ENCODE measurements at regions not wholly inside any gene's neighbourhood (a gene's known extent, or its start where the extent isn't known, plus 50 kb on each side); places are given as distances from the start of the nearest gene placed in this dataset.

DNA sequence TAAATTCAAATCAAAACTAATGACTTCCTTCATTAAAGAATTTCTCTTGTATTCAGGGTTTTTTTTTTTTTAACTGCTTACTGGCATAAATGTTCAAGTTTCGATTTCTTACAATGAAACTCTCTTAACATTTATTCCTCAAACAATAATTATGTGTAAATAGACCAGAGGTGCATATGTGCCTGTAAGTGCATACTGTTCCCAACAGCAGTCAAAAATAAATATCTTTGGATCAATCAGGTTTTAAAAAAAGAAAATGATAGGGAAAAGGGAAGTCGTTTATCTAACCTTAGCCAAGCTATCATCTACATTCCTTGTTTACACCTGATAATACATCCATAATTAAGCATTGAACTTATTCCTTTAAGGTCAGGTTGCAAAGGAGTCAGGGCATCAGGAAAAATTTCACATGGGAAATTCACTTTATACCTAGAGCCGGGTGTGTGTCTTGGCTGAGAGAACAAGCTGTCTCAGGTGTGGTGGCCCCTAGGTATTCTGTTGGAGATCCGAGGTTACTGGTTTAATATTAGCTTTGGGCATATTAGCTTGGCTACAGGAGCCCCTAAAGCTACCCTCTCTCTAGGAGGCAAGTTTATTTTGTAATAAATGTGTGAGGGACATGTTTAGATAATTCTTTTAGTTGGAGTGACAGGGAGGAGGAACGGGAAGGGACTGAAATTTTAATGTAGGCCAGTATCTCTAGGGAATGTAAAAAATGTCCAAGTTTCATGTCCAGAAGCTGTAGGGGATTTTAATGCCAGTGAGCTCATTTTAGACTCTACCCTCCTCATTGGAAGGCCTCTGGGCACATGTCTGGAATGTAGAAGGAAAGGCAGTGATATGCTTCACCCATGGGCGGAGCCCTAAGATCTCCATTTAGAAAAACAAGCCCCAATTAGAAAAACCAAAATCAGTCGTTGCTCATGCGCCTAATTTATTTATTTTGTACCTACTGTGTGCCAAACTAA lies 327.9 kb upstream of the PROX1 start:
- Histone ChIP-seq H3K27me3 (ENCODE audit: control insufficient read depth, insufficient read depth, low read length) (no peaks in the 10 kb centered on the region), H3K27ac (ENCODE audit: low read depth, low read length) (no peak overlapping the region), H3K9ac (ENCODE audit: low read depth, low read length) (no peak overlapping the region), H3K9me3 (ENCODE audit: control insufficient read depth, insufficient read depth, low read length) (no peaks in the 10 kb centered on the region), H3K4me1 (ENCODE audit: control insufficient read depth, insufficient read depth, low read length) (peaks cover 13% of the 10 kb centered on the region; the same call in 1 of the 2 replicates), H3K4me3 (ENCODE audit: low read depth, low read length) (no peak overlapping the region), H3K36me3 (ENCODE audit: control insufficient read depth, insufficient read depth, low read length) (no peaks in the 10 kb centered on the region)

DNA sequence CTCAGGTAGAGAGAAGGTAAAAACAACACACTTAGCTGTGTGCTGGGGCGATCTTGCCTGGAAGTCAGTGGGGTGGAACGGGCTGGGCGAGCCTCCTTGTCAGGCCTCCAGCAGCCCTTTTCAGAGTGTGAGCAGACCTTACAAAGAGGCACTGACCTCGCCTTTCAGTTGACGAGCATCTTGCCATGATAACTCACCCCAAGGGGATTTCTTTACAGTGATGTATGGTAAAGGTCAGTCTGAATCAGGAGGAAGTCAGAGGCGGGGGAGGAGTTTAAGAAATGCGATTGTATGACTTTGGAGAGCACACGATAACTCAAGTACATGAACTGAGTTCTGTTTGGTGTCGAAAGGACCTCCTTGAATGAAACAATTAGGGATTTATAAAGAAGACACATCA lies 326.5 kb upstream of the PROX1 start:
- no peaks in the 10 kb centered on the region for H3K36me3 ChIP-seq (ENCODE audit: control insufficient read depth, insufficient read depth, low read length)
- H3K4me1 ChIP-seq (ENCODE audit: control insufficient read depth, insufficient read depth, low read length): peaks cover 8% of the 10 kb centered on the region; the same call in 1 of the 2 replicates
- no peak overlapping the region for H3K4me3 ChIP-seq (ENCODE audit: low read depth, low read length)
- no peak overlapping the region for H3K27ac ChIP-seq (ENCODE audit: low read depth, low read length)
- no peaks in the 10 kb centered on the region for H3K27me3 ChIP-seq (ENCODE audit: control insufficient read depth, insufficient read depth, low read length)
- H3K9me3 ChIP-seq (ENCODE audit: control insufficient read depth, insufficient read depth, low read length): no peaks in the 10 kb centered on the region
- no peak overlapping the region for H3K9ac ChIP-seq (ENCODE audit: low read depth, low read length)

DNA sequence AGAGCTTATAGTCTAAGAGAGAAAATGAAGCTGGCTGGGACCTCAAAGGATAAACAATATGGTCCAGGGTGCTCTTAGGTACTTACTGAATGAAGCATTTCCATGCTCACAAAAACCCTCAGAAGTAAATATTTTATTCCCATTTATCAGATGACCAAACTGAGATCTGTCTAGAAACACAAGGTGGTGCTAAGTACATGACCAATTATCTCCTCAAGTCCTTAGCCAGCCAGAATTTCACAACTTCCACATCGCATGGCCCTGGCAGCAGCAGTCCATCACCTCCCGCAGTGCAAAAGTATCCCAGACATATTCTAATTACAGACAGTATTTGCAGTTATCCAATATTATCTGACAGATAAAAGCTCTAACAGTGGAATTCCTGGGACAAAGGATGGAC lies 321.7 kb upstream of the PROX1 start:
- no peak overlapping the region for H3K4me3 ChIP-seq (ENCODE audit: low read depth, low read length)
- H3K9ac ChIP-seq (ENCODE audit: low read depth, low read length): no peak overlapping the region
- peaks cover 10% of the 10 kb centered on the region; the same call in 1 of the 2 replicates for H3K4me1 ChIP-seq (ENCODE audit: control insufficient read depth, insufficient read depth, low read length)
- H3K27me3 ChIP-seq (ENCODE audit: control insufficient read depth, insufficient read depth, low read length): no peaks in the 10 kb centered on the region
- no peaks in the 10 kb centered on the region for H3K36me3 ChIP-seq (ENCODE audit: control insufficient read depth, insufficient read depth, low read length)
- H3K9me3 ChIP-seq (ENCODE audit: control insufficient read depth, insufficient read depth, low read length): no peaks in the 10 kb centered on the region
- H3K27ac ChIP-seq (ENCODE audit: low read depth, low read length): no peak overlapping the region

DNA sequence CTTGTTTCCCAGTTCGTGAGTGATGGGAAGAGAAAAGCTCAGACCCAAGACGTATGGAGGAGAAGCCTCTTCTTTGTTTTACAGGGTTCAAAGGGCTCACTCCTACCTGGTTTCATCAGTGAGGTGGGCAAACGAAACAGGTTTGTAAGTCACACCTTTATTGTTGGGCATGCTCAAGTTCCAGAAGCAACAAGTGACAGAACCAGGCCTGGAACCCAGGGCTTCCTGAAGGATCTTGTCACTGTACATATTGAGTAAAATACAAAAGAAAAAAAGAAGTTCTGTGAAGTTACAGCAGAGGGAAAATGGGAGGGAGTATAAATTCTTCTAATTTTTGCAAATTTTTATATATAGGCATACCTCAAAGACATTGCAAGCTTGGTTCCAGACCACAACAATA lies 320.9 kb upstream of the PROX1 start:
- no peak overlapping the region for H3K27ac ChIP-seq (ENCODE audit: low read depth, low read length)
- peaks cover 10% of the 10 kb centered on the region; the same call in 1 of the 2 replicates for H3K4me1 ChIP-seq (ENCODE audit: control insufficient read depth, insufficient read depth, low read length)
- H3K27me3 ChIP-seq (ENCODE audit: control insufficient read depth, insufficient read depth, low read length): no peaks in the 10 kb centered on the region
- H3K9me3 ChIP-seq (ENCODE audit: control insufficient read depth, insufficient read depth, low read length): no peaks in the 10 kb centered on the region
- H3K9ac ChIP-seq (ENCODE audit: low read depth, low read length): no peak overlapping the region
- H3K36me3 ChIP-seq (ENCODE audit: control insufficient read depth, insufficient read depth, low read length): no peaks in the 10 kb centered on the region
- H3K4me3 ChIP-seq (ENCODE audit: low read depth, low read length): no peak overlapping the region

DNA sequence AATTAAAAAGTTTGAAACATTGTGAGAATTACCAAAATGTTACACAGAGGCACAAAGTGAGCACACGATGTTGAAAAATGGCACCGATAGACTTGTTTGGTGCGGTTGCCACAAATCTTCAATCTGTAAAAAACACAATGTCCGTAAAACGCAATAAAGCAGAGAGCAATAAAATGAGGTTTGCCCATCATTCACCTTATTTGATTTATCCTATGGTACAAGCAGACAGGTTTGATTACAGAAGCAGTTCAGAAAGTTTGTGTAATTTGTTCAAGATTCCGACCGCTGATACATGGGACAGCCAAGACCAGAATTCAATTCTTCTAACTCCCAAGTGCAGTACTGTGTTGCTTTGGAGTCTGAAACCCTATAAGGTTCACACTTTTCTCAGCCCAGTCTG lies 318.3 kb upstream of the PROX1 start:
- Histone ChIP-seq H3K27ac (ENCODE audit: low read depth, low read length) (no peak overlapping the region), H3K9me3 (ENCODE audit: control insufficient read depth, insufficient read depth, low read length) (no peaks in the 10 kb centered on the region), H3K9ac (ENCODE audit: low read depth, low read length) (no peak overlapping the region), H3K4me3 (ENCODE audit: low read depth, low read length) (no peak overlapping the region), H3K36me3 (ENCODE audit: control insufficient read depth, insufficient read depth, low read length) (no peaks in the 10 kb centered on the region), H3K4me1 (ENCODE audit: control insufficient read depth, insufficient read depth, low read length) (peaks cover 10% of the 10 kb centered on the region; the same call in 1 of the 2 replicates), H3K27me3 (ENCODE audit: control insufficient read depth, insufficient read depth, low read length) (no peaks in the 10 kb centered on the region)

DNA sequence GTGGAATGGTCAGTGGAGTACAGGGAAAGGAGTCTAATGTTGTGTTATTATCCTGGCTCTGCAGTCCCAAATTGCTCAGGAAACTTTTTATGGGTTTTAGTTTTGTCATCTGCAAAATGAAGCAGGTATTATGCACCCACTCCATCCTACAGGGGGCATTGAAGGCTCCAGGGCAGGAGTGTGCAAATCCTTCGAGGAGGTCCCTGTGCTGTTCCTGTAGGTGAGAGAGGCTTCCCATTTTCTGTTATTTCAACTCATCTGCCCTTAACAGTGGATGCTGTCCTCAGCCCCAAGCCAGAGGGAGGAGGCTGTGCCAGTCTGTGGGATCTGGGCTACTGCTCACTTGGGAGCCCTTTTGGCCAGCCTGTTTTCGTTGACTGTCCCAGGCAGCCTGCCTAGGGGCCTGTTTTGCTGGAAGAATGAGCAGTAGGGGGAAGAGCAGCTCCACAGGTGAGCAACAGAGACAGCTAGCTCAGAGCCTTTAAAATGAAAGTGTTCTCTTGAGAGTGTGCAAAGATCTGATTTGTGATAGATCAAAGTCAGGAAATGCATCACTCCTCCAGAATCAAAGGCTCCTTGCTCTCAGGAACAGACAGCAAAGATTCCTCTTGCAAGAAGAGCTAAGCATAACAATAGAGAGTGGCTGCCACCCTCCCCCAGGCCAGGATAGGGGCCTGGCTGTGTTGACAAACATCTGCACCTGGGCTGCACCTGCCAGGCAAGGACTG lies 317.6 kb upstream of the PROX1 start:
- Histone ChIP-seq H3K9ac (ENCODE audit: low read depth, low read length) (no peak overlapping the region), H3K4me1 (ENCODE audit: control insufficient read depth, insufficient read depth, low read length) (peaks cover 10% of the 10 kb centered on the region; the same call in 1 of the 2 replicates), H3K27me3 (ENCODE audit: control insufficient read depth, insufficient read depth, low read length) (no peaks in the 10 kb centered on the region), H3K9me3 (ENCODE audit: control insufficient read depth, insufficient read depth, low read length) (no peaks in the 10 kb centered on the region), H3K36me3 (ENCODE audit: control insufficient read depth, insufficient read depth, low read length) (no peaks in the 10 kb centered on the region), H3K4me3 (ENCODE audit: low read depth, low read length) (no peak overlapping the region), H3K27ac (ENCODE audit: low read depth, low read length) (peak overlapping the region; percentile 46)

DNA sequence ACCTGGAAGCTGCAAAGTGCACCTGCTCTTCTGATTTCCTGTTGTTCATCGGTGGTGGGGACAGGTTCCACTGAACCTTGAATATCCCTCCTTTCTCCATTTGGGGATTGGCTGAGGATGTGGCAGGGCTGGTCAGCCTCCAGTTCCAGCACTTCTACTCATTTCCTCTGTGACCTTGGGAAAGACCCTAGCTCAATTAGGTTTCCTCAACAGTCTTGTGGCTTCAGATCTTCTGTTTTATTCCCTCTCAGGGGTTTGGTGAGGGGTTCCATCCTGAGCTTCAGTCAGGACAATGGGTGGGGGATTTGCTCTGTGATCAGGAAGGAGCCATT lies 317.1 kb upstream of the PROX1 start:
- H3K9me3 ChIP-seq (ENCODE audit: control insufficient read depth, insufficient read depth, low read length): no peaks in the 10 kb centered on the region
- no peaks in the 10 kb centered on the region for H3K27me3 ChIP-seq (ENCODE audit: control insufficient read depth, insufficient read depth, low read length)
- peaks cover 10% of the 10 kb centered on the region; the same call in 1 of the 2 replicates for H3K4me1 ChIP-seq (ENCODE audit: control insufficient read depth, insufficient read depth, low read length)
- no peak overlapping the region for H3K4me3 ChIP-seq (ENCODE audit: low read depth, low read length)
- H3K27ac ChIP-seq (ENCODE audit: low read depth, low read length): no peak overlapping the region
- no peaks in the 10 kb centered on the region for H3K36me3 ChIP-seq (ENCODE audit: control insufficient read depth, insufficient read depth, low read length)
- H3K9ac ChIP-seq (ENCODE audit: low read depth, low read length): no peak overlapping the region

DNA sequence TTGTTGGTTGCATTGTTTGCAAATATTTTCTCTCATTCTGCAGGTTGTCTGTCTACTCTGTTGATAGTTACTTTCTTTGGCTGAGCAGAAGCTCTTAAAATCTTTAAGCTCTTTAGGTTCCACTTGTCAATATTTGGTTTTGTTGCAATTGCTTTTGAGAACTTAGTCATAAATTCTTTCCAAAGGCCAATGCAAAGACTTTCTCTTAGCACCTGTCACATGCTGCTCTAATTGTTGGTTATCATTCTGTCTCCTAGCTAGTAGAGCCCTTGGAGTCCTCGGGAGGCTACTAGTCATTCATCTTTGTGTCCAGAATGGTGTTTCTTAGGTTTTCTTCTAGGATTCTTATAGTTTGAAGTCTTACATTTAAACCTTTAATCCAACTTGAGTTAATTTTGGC lies 312.7 kb upstream of the PROX1 start:
- no peak overlapping the region for H3K4me3 ChIP-seq (ENCODE audit: low read depth, low read length)
- H3K9ac ChIP-seq (ENCODE audit: low read depth, low read length): no peak overlapping the region
- no peaks in the 10 kb centered on the region for H3K36me3 ChIP-seq (ENCODE audit: control insufficient read depth, insufficient read depth, low read length)
- H3K4me1 ChIP-seq (ENCODE audit: control insufficient read depth, insufficient read depth, low read length): peaks cover 3% of the 10 kb centered on the region; the same call in 1 of the 2 replicates
- no peaks in the 10 kb centered on the region for H3K9me3 ChIP-seq (ENCODE audit: control insufficient read depth, insufficient read depth, low read length)
- H3K27ac ChIP-seq (ENCODE audit: low read depth, low read length): no peak overlapping the region
- no peaks in the 10 kb centered on the region for H3K27me3 ChIP-seq (ENCODE audit: control insufficient read depth, insufficient read depth, low read length)

DNA sequence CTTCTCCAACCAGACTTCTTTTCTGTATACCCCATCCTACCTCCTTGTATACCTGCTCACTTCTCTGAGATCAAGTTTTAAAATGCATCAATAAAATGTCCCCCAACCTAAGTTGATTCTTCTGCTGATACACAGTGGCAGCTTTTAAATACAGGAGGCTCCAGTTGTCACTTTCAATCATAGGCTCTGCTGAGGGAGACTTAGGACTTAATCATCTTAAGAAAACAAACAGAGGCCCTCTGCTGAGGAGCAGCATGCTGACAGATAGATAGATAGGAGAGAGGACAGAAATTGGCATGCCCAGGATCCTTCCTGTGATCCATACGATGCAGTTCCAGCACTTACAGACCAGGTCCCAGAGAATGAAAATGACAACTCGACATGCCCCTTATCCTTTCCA lies 311.0 kb upstream of the PROX1 start:
- Histone ChIP-seq H3K27ac (ENCODE audit: low read depth, low read length) (no peak overlapping the region), H3K4me1 (ENCODE audit: control insufficient read depth, insufficient read depth, low read length) (no peaks in the 10 kb centered on the region)

DNA sequence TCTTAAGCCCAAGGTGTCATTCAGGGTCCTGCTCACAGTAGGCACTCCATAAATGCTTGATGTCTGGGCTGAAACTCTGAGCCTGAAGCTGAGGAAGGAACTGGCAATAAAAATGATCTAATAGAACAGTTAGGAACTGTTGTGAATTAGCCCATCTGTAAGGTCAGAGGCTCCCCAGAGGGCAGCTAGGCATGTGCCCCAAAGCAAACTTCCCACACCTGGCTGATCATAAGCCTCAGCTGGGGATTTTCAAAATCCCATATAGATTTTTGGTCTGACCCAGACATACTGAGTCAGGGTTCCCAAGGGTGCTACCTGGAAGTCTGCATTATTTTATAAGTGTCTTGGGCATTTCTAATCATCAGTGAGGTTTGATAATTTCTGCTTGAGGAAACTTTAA lies 309.4 kb upstream of the PROX1 start:
- Histone ChIP-seq H3K9me3 (ENCODE audit: control insufficient read depth, insufficient read depth, low read length) (no peaks in the 10 kb centered on the region), H3K27ac (ENCODE audit: low read depth, low read length) (no peak overlapping the region), H3K4me3 (ENCODE audit: low read depth, low read length) (no peak overlapping the region), H3K4me1 (ENCODE audit: control insufficient read depth, insufficient read depth, low read length) (no peaks in the 10 kb centered on the region), H3K27me3 (ENCODE audit: control insufficient read depth, insufficient read depth, low read length) (no peaks in the 10 kb centered on the region), H3K9ac (ENCODE audit: low read depth, low read length) (no peak overlapping the region), H3K36me3 (ENCODE audit: control insufficient read depth, insufficient read depth, low read length) (no peaks in the 10 kb centered on the region)

More for the DNA sequence above, 311.0 kb upstream of the PROX1 start:
- no peak overlapping the region for H3K9ac ChIP-seq (ENCODE audit: low read depth, low read length)
- H3K4me3 ChIP-seq (ENCODE audit: low read depth, low read length): no peak overlapping the region
- H3K9me3 ChIP-seq (ENCODE audit: control insufficient read depth, insufficient read depth, low read length): no peaks in the 10 kb centered on the region
- H3K36me3 ChIP-seq (ENCODE audit: control insufficient read depth, insufficient read depth, low read length): no peaks in the 10 kb centered on the region
- no peaks in the 10 kb centered on the region for H3K27me3 ChIP-seq (ENCODE audit: control insufficient read depth, insufficient read depth, low read length)

DNA sequence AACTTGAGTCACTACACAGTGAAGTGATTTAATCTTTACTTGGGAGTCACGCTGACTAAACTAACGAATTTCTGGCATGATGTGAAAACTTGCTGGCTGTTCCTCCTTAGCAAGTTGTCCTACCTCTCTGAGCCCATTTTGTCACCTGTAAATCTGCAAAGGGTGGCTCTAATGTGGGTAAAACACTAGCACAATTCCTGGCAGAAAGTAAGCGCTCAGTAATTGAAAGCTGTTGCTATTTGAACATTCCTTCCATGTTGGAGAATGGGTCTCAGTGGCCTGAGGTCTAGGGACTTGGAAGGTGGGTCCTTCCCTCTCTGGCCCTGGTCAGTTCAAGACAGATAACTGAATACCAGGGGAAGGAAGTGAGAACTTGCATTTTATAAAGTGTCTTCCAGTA lies 309.0 kb upstream of the PROX1 start:
- Histone ChIP-seq H3K4me1 (ENCODE audit: control insufficient read depth, insufficient read depth, low read length) (no peaks in the 10 kb centered on the region), H3K27ac (ENCODE audit: low read depth, low read length) (no peak overlapping the region), H3K4me3 (ENCODE audit: low read depth, low read length) (no peak overlapping the region), H3K9ac (ENCODE audit: low read depth, low read length) (no peak overlapping the region), H3K9me3 (ENCODE audit: control insufficient read depth, insufficient read depth, low read length) (no peaks in the 10 kb centered on the region), H3K27me3 (ENCODE audit: control insufficient read depth, insufficient read depth, low read length) (no peaks in the 10 kb centered on the region), H3K36me3 (ENCODE audit: control insufficient read depth, insufficient read depth, low read length) (no peaks in the 10 kb centered on the region)
